Parathyroid adenoma (tissue), 2 donors: ENCODE measurements at regions not wholly inside any gene's neighbourhood (a gene's known extent, or its start where the extent isn't known, plus 50 kb on each side); places are given as distances from the start of the nearest gene placed in this dataset.

ENCODE experiments used
- H2AFZ ChIP-seq: fragments of 300-600 bp; sonication (generic); one replicate; pipeline ENCODE4 v1.7.0; 2017; ENCODE audit warnings: antibody characterized with exemption, mild to moderate bottlenecking
- H3K27ac ChIP-seq: fragments of 300-600 bp; sonication (generic); one replicate; pipeline ENCODE4 v1.7.0; 2017
- H3K27me3 ChIP-seq: fragments of 300-600 bp; sonication (generic); one replicate; pipeline ENCODE4 v1.7.0; 2017; ENCODE audit warnings: low read length; ENCODE audit not compliant: control insufficient read depth, insufficient read depth
- H3K36me3 ChIP-seq: fragments of 300-600 bp; sonication (generic); one replicate; pipeline ENCODE4 v1.7.0; 2017; ENCODE audit warnings: low read length; ENCODE audit not compliant: control insufficient read depth, insufficient read depth
- H3K4me1 ChIP-seq: fragments of 300-600 bp; sonication (generic); one replicate; pipeline ENCODE4 v1.7.0; 2017; ENCODE audit warnings: control low read depth
- H3K4me2 ChIP-seq: fragments of 300-600 bp; sonication (generic); one replicate; pipeline ENCODE4 v1.7.0; 2017; ENCODE audit warnings: low read length
- H3K4me3 ChIP-seq: fragments of 300-600 bp; sonication (generic); one replicate; pipeline ENCODE4 v1.7.0; 2017; ENCODE audit warnings: low read depth, low read length
- H3K79me2 ChIP-seq: fragments of 300-600 bp; sonication (generic); one replicate; pipeline ENCODE4 v1.7.0; 2017; ENCODE audit warnings: control low read depth
- H3K9ac ChIP-seq: fragments of 300-600 bp; sonication (generic); one replicate; pipeline ENCODE4 v1.7.0; 2017; ENCODE audit warnings: mild to moderate bottlenecking
- H3K9me3 ChIP-seq: fragments of 300-600 bp; sonication (generic); one replicate; pipeline ENCODE4 v1.7.0; 2017; ENCODE audit warnings: low read length; ENCODE audit not compliant: control insufficient read depth
- CTCF ChIP-seq: fragments of 300-600 bp; sonication (generic); IDR thresholded peaks from one replicate; pipeline ENCODE4 v1.7.0; 2017; ENCODE audit warnings: antibody characterized with exemption, mild to moderate bottlenecking
- donor health status: primary hyperparathyroidism.

DNA sequence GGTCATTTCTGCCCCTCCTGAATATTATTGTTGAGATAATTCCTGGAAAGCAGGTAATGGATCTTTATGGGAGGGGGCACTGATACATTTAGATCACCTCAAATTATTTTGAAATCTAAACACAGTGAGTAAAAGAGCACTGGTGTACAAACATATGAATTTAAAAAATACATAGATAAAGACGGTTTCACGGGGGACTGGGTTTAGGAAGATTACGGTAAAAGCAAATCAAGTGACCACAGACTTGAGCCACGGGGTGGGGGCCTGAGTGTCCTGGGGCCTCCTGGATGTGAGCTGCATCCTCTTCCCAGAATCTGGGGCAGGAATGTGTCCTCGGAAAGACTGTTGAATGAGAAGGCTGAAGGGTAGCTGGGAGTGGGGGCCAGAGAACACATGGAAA lies 219.1 kb upstream of the KLF6 start:
- Histone ChIP-seq H3K9ac (no peak overlapping the region), H3K27me3 (no peaks in the 10 kb centered on the region)
- no peak for TF ChIP-seq CTCF

DNA sequence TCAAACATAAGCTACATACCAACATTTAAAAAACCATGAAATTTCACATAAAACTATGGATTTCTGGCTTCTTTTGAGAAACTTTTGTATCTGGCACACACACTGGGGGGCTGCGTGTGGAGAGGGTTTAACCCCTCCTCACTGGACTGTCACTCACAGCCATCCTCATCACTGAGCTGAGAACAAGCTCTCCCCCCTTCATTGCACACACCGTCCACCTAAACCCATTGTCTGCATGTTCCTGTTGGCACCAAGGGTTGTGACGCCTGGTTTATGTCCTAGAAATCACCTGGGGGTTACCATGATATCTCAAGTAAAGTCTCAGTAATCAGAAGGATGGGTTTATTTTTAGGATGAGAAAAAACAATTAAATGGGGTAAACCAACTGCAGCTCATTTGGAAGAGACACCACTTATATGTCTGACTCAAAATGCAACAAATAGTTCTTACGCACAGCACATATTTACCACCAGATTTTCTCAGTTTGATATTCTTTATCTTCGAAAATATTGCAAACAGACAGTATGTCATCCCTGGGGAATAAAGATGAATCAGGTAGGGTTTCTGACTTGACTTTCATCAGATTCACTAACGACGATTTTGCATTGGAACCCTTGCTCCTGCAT lies 218.5 kb upstream of the KLF6 start:
- no peak overlapping the region for H3K4me3 ChIP-seq
- no peak for TF ChIP-seq CTCF
- no peak overlapping the region for H3K9ac ChIP-seq
- no peaks in the 10 kb centered on the region for H3K27me3 ChIP-seq
- no peak overlapping the region for H3K4me2 ChIP-seq
- H2AFZ ChIP-seq = no peak overlapping the region
- no peaks in the 10 kb centered on the region for H3K36me3 ChIP-seq
- H3K79me2 ChIP-seq = no peaks in the 10 kb centered on the region
- H3K9me3 ChIP-seq = no peaks in the 10 kb centered on the region
- no peak overlapping the region for H3K27ac ChIP-seq
- H3K4me1 ChIP-seq = no peaks in the 10 kb centered on the region

More for the DNA sequence above, 219.1 kb upstream of the KLF6 start:
- Histone ChIP-seq H3K79me2 (no peaks in the 10 kb centered on the region), H3K4me1 (no peaks in the 10 kb centered on the region), H3K4me3 (no peak overlapping the region), H3K9me3 (no peaks in the 10 kb centered on the region), H3K36me3 (no peaks in the 10 kb centered on the region), H2AFZ (no peak overlapping the region), H3K27ac (no peak overlapping the region), H3K4me2 (no peak overlapping the region)

GRCh38 chr10:4001811-4002210 lies 216.8 kb upstream of the KLF6 start:
- Histone ChIP-seq H3K4me3 (no peak overlapping the region), H3K79me2 (no peaks in the 10 kb centered on the region), H3K4me1 (no peaks in the 10 kb centered on the region), H2AFZ (no peak overlapping the region), H3K36me3 (no peaks in the 10 kb centered on the region), H3K27ac (no peak overlapping the region), H3K9ac (no peak overlapping the region), H3K4me2 (no peak overlapping the region), H3K9me3 (no peaks in the 10 kb centered on the region), H3K27me3 (no peaks in the 10 kb centered on the region)
- TF ChIP-seq CTCF = no peak

DNA sequence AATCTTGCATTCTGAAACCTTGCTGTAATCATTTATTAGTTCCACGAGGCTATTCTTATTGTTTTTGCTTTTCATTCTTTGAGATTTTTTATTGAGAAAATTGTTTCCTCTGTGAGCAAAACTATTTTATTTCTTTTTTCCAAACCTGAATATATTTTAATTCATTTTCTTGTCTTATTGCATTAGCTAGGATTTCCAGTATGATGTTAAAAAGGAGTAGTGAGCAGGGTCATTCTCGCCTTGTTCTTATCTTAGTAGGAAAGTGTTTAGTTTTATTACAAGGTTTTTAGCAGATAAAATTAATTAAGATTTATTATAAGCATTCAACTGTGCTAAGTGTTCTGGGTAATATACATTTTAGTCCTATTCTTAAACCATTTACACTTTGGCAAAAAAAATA lies 214.6 kb upstream of the KLF6 start:
- no peaks in the 10 kb centered on the region for H3K4me1 ChIP-seq
- H3K9ac ChIP-seq = no peak overlapping the region
- H3K27me3 ChIP-seq = no peaks in the 10 kb centered on the region
- no peaks in the 10 kb centered on the region for H3K36me3 ChIP-seq
- no peak for TF ChIP-seq CTCF
- no peaks in the 10 kb centered on the region for H3K9me3 ChIP-seq
- no peaks in the 10 kb centered on the region for H3K79me2 ChIP-seq
- no peak overlapping the region for H3K4me3 ChIP-seq
- H3K4me2 ChIP-seq = no peak overlapping the region
- no peak overlapping the region for H2AFZ ChIP-seq
- no peak overlapping the region for H3K27ac ChIP-seq

- H2AFZ ChIP-seq = no peak overlapping the region
- H3K4me2 ChIP-seq = no peak overlapping the region
- no peaks in the 10 kb centered on the region for H3K36me3 ChIP-seq
- TF ChIP-seq CTCF = no peak
- no peaks in the 10 kb centered on the region for H3K79me2 ChIP-seq
- H3K27ac ChIP-seq = no peak overlapping the region
- H3K4me1 ChIP-seq = no peaks in the 10 kb centered on the region
- no peaks in the 10 kb centered on the region for H3K9me3 ChIP-seq
- H3K27me3 ChIP-seq = no peaks in the 10 kb centered on the region
- no peak overlapping the region for H3K9ac ChIP-seq
- no peak overlapping the region for H3K4me3 ChIP-seq
These were observed 211.7 kb upstream of the KLF6 start for GRCh38 chr10:3996697-3997096.
